D721Med (cell line): ENCODE measurements at regions not wholly inside any gene's neighbourhood (a gene's known extent, or its start where the extent isn't known, plus 50 kb on each side); places are given as distances from the start of the nearest gene placed in this dataset.

ENCODE experiments used
- DNase-seq: peaks from one replicate; pipeline ENCODE4 v3.0.0; 2011; ENCODE audit warnings: low spot score; ENCODE audit not compliant: insufficient read length
- FAIRE-seq: peaks from 2 replicates; lab custom pipeline; 2011; peaks lifted over from hg19 to GRCh38; lab: Jason Lieb, UNC
- CTCF ChIP-seq: IDR thresholded peaks from 2 replicates; pipeline ENCODE4 v1.5.1; 2012; ENCODE audit warnings: mild to moderate bottlenecking, control low read depth; ENCODE audit not compliant: insufficient read depth; ENCODE audit errors: missing control alignments

DNA sequence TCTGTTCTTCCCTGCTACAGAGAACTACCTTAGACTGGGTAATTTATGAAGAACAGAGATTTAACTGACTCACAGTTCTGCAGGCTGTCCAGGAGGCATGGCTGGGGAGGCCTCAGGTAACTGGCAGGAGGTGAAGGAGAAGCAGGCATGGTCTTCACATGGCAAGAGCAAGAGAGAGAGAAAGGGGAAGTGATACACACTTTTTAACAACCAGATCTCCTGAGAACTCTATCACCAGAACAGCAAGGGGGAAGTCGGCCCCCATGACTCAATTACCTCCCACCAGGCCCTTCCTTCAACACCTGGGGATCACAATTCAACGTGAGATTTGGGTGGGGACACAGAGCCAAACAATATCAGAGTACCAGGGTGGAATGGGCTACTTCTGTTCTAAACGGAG is 766.8 kb downstream of the TLE1 start:
- TF ChIP-seq CTCF = no peak
- no peak for FAIRE-seq
- no peak for DNase-seq

- FAIRE-seq (no peak), DNase-seq (no peak)
- no peak for TF ChIP-seq CTCF
Measured at GRCh38 chr9:80906728-80907127, 782.6 kb downstream of the TLE1 start.

GRCh38 chr9:80899208-80899607 is 790.1 kb downstream of the TLE1 start:
- TF ChIP-seq CTCF = no peak
- DNase-seq (no peak), FAIRE-seq (no peak)

DNA sequence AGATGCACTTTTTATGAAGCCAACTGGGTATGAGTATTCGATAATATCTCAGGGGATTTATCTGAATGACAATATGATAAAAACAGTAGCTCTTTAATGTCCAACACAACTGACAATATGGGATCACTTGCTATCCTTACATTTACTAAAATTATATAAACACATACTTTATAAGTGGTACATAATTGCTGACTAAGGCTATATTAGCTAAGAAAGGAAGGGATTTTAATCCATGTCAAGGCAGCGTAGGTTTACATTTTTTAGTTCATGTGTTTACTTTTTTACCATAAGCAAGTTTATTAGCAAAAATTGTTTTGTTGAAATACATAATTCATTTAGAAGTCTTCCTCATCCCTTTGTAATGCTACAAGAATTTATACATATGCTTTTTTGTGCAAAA is 796.2 kb downstream of the TLE1 start:
- no peak for FAIRE-seq
- no peak for TF ChIP-seq CTCF
- no peak for DNase-seq

DNA sequence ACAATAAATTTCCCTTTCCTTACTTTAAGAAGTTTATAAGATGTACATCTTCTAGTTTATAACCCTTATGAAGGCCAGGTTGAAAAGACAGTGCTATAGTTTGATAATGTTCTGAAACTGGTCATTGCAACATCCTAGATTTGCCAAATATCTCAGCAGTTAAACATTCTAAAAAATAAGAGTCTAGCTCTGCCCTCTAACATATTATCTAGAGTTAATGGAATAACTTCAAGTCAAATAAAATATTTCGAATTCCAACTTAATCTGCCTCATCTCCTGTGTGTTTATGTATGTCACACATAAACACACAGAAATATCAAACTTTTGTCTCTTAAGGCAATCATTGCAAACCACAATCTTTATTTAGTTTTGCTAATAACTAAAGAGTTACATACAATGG is 796.6 kb downstream of the TLE1 start:
- no peak for FAIRE-seq
- no peak for TF ChIP-seq CTCF

GRCh38 chr9:80890124-80890523 is 799.2 kb downstream of the TLE1 start:
- FAIRE-seq (no peak), DNase-seq (no peak)
- TF ChIP-seq CTCF = no peak

More for the DNA sequence above, 796.6 kb downstream of the TLE1 start:
- DNase-seq = no peak

DNA sequence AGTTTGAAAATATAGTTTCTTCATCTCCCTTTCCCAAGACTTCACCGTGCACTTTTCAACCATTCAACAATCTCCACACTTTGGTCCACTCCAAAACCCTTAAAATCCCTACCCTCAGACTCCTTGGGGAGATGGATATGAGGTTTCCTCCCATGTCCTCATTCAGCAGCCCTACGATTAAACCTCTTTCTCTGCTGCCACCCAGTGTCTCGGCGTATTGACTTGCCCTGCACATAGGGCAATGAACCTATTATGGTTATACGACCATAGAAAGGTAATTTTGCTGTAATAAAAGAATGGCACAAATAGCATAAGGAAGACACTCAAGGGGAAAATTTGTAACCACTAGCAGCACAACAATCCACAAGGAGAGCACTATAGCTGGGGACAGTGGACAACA is 803.5 kb downstream of the TLE1 start:
- no peak for DNase-seq
- FAIRE-seq = peak; percentile 6
- TF ChIP-seq CTCF = peak; percentile 47
